Epithelial cell of esophagus (primary cell): ENCODE measurements at regions not wholly inside any gene's neighbourhood (a gene's known extent, or its start where the extent isn't known, plus 50 kb on each side); places are given as distances from the start of the nearest gene placed in this dataset.
"Not testable (repeated sequence)": the region's sequence is repeated elsewhere in the genome, so short reads cannot be mapped to it uniquely, and the experiment has no call there.

Source experiments
- DNase-seq: peaks from one replicate; pipeline ENCODE4 v3.0.0; 2010; ENCODE audit warnings: low read depth
- H3K4me3 ChIP-seq: 2 replicates; pipeline ENCODE4 v1.5.1; 2011; ENCODE audit warnings: mild to moderate bottlenecking, low read length, control low read depth
- CTCF ChIP-seq: IDR thresholded peaks from 2 replicates; pipeline ENCODE4 v1.5.1; 2011; ENCODE audit warnings: low read depth, mild to moderate bottlenecking, low read length, control low read depth, inconsistent platforms; ENCODE audit not compliant: insufficient read depth; ENCODE audit errors: missing control alignments

GRCh38 chr7:118938845-118939244 lies 714.3 kb downstream of the ANKRD7 start:
- no peak overlapping the region for H3K4me3 ChIP-seq
- TF ChIP-seq CTCF, result no peak
- no peak for DNase-seq

- no peak overlapping the region for H3K4me3 ChIP-seq
Measured at GRCh38 chr7:118944271-118944670, 719.8 kb downstream of the ANKRD7 start.

GRCh38 chr7:118945911-118946682 lies 721.6 kb downstream of the ANKRD7 start:
- DNase-seq, result no peak
- H3K4me3 ChIP-seq, result no peak overlapping the region
- no peak for TF ChIP-seq CTCF

More at GRCh38 chr7:118944271-118944670, 719.8 kb downstream of the ANKRD7 start:
- no peak for TF ChIP-seq CTCF
- no peak for DNase-seq

DNA sequence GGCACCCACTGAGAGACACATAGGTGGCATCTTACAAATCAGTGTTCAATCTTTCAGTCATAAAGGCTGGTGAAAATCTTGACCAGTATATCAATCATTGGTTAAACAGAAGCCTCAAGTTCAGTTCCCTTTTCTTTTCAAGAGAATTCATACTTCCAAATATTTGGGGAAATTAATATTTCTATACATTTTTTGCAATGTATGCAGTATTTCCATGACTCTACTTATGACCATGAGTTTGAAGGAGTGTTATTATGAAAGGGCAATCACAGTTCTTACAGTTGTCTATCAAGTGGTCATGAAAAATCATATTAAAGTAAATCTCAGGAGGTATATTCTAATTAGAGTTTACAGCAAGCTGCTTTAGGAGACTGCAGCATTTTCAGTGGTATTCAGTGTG lies 724.0 kb downstream of the ANKRD7 start:
- DNase-seq, result no peak
- H3K4me3 ChIP-seq, result no peak overlapping the region
- no peak for TF ChIP-seq CTCF

GRCh38 chr7:118949031-118949430 lies 724.5 kb downstream of the ANKRD7 start:
- peak; percentile 76 for DNase-seq
- H3K4me3 ChIP-seq, result no peak overlapping the region
- TF ChIP-seq CTCF, result no peak

DNA sequence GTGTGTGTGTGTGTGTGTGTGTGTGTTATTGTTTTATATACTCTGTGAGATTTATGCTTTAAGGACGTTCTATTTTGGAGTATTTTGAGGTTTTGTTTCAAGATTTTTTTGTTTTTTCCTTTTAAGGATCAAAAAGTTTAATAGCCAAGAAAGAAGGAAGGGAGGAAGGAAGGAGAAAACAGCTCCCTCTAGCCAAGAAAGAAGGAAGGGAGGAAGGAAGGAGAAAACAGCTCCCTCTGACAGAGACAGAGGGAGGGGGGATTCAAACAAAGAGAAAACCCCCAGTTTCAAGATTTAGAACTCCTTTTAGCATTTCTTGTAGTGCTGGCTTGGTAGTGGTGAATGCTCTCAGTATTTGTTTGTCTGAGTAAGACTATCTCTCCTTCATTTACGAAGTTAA lies 731.8 kb downstream of the ANKRD7 start:
- not testable (repeated sequence) for H3K4me3 ChIP-seq, DNase-seq

- no peak overlapping the region for H3K4me3 ChIP-seq
- TF ChIP-seq CTCF, result no peak
- no peak for DNase-seq
Measured at GRCh38 chr7:118969370-118969769, 744.9 kb downstream of the ANKRD7 start.
